SK-N-MC (cell line): ENCODE measurements at regions not wholly inside any gene's neighbourhood (a gene's known extent, or its start where the extent isn't known, plus 50 kb on each side); places are given as distances from the start of the nearest gene placed in this dataset.

Source experiments
- DNase-seq: peaks from one replicate; pipeline ENCODE4 v3.0.0-alpha.2; 2011; ENCODE audit warnings: low read depth, low spot score
- H3K27ac ChIP-seq: fragments of 200-600 bp; sonication (generic); 2 replicates; pipeline ENCODE4 v1.5.1; 2016; ENCODE audit warnings: mixed run types
- H3K36me3 ChIP-seq: fragments of 200-600 bp; sonication (generic); 2 replicates; pipeline ENCODE4 v1.6.1; 2017; ENCODE audit warnings: antibody characterized with exemption, low read length, mixed read lengths; ENCODE audit not compliant: insufficient read depth
- H3K4me3 ChIP-seq: fragments of 200-600 bp; sonication (generic); 2 replicates; pipeline ENCODE4 v1.5.1; 2016
- H3K9ac ChIP-seq: fragments of 200-600 bp; sonication (generic); 2 replicates; pipeline ENCODE4 v1.8.0; 2017; ENCODE audit warnings: mixed run types, mixed read lengths; ENCODE audit not compliant: insufficient read length
- H3K9me3 ChIP-seq: fragments of 200-600 bp; sonication (generic); 2 replicates; pipeline ENCODE4 v1.6.1; 2017; ENCODE audit warnings: low read depth, mild to moderate bottlenecking, antibody characterized with exemption, low read length, moderate library complexity, mixed read lengths
- EZH2 ChIP-seq: fragments of 200-600 bp; sonication (generic); IDR thresholded peaks from one replicate; pipeline ENCODE4 v1.6.1; 2017; ENCODE audit warnings: antibody characterized with exemption
- FOXP2 ChIP-seq: optimal IDR thresholded peaks from 2 replicates; pipeline ENCODE3; 2011; ENCODE audit warnings: mild to moderate bottlenecking, moderate library complexity; ENCODE audit not compliant: insufficient read depth; ENCODE audit errors: extremely low read length, control extremely low read depth
- POLR2AphosphoS5 ChIP-seq: IDR thresholded peaks from 2 replicates; pipeline ENCODE4 v1.6.1; 2012; ENCODE audit warnings: mild to moderate bottlenecking, low read depth, low read length, borderline replicate concordance

- no peaks in the 10 kb centered on the region for H3K36me3 ChIP-seq
- no peak overlapping the region for H3K9ac ChIP-seq
- H3K27ac ChIP-seq = no peak overlapping the region
- no peak for DNase-seq
- no peaks in the 10 kb centered on the region for H3K9me3 ChIP-seq
- no peak for TF ChIP-seq EZH2
- TF ChIP-seq FOXP2 = no peak
- TF ChIP-seq POLR2AphosphoS5 = no peak
- H3K4me3 ChIP-seq = no peak overlapping the region
Observed at GRCh38 chr6:44529146-44529905, 141.8 kb downstream of the CDC5L start.

- TF ChIP-seq POLR2AphosphoS5 (no peak), EZH2 (no peak), FOXP2 (no peak)
- no peaks in the 10 kb centered on the region for H3K36me3 ChIP-seq
- H3K9me3 ChIP-seq = no peaks in the 10 kb centered on the region
- H3K27ac ChIP-seq = no peak overlapping the region
- DNase-seq = no peak
- H3K9ac ChIP-seq = no peak overlapping the region
- H3K4me3 ChIP-seq = no peak overlapping the region
Observed at GRCh38 chr6:44530209-44530909, 142.9 kb downstream of the CDC5L start.

DNA sequence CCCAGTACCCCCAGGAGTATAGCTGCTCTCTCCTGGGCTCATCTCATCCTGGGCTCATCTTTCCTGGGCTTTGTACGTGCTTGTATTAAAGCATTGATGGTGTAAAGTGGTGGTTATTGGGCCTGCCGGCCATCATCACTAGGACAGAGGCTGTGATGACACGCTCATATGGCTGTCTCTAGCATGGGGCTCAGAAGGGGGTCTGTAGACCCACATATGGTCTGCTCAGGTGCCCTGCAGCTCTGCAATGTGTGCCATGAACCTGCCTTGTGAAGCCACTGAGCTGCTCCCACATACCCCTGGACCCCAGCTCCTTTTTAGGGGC is 143.4 kb downstream of the CDC5L start:
- Histone ChIP-seq H3K9me3 (no peaks in the 10 kb centered on the region), H3K9ac (no peak overlapping the region), H3K27ac (no peak overlapping the region), H3K4me3 (no peak overlapping the region), H3K36me3 (no peaks in the 10 kb centered on the region)
- TF ChIP-seq POLR2AphosphoS5 = no peak
- TF ChIP-seq FOXP2 = no peak
- DNase-seq = no peak

DNA sequence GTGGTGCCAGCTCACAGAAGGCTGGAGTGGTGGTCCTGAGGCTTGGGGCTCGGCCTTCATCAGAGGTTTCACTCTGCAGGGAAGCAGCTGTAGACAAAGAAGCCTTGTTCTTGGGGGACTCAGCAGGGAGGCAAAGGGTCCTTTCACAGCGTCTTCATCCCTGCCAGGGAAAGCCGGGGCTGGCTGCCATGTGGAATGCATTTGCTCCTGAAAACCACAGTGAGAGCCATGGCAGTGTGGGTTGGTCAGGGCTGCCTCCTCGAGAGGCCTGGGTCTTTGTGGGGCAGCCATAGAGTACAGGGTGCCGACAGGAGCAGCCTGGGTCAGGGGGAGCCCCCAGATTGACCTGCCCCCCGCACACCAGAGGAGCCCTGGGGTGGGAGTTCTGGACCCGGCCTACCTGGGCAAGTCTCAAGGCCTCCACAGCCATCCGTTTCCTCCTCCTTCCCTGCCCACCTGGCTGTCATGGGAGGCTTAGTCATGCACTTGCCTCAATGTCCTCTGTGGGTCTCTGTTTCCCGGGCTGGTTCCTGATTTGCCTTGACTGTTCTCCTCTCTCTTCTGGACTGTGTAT is 144.0 kb downstream of the CDC5L start:
- DNase-seq = no peak
- H3K9me3 ChIP-seq = no peaks in the 10 kb centered on the region
- H3K27ac ChIP-seq = no peak overlapping the region
- no peak overlapping the region for H3K4me3 ChIP-seq
- no peak for TF ChIP-seq POLR2AphosphoS5
- no peak for TF ChIP-seq FOXP2
- TF ChIP-seq EZH2 = no peak
- no peak overlapping the region for H3K9ac ChIP-seq
- no peaks in the 10 kb centered on the region for H3K36me3 ChIP-seq

DNA sequence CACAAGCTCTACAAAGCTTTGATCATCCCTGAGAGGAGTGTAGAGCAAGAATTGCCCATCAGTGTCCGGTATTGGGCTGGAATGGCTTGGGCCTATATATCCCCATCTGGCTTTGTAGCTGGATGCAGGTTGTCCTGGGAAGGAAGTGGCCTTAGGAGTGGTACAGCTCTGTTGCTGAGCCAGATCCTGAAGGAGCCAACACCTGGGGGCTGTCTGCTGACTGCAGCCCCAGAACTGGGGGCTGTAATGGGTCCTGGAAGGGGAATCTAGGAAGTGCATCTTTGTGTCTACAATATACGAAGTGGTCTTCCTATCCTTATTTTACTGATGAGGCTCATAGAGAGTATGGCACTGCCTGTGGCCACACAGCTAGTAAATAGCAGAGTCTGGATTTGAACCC is 145.9 kb downstream of the CDC5L start:
- Histone ChIP-seq H3K27ac (no peak overlapping the region), H3K36me3 (no peaks in the 10 kb centered on the region), H3K9me3 (no peaks in the 10 kb centered on the region), H3K9ac (no peak overlapping the region), H3K4me3 (no peak overlapping the region)
- TF ChIP-seq EZH2 (no peak), POLR2AphosphoS5 (no peak), FOXP2 (no peak)
- DNase-seq = no peak

DNA sequence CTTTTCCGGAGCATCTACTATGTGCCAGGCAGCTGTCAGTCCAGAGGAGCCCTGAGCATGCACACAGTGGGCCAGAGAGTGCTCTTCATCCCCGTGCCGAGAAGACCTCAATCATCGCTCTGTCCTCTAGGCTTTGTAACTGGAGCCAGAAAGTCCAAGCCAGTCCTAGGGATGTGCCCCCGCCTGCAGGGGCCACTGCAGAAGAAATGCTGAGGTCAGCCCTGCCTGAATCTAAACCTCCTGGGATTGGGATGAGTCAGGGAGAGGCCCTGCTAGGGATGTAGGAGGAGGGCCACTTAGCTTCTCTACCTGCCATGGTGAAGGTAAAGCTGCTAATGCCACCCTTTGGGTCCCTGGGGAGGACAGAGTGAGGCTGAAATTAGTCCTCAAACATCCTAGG is 146.8 kb downstream of the CDC5L start:
- Histone ChIP-seq H3K27ac (no peak overlapping the region), H3K9ac (no peak overlapping the region), H3K4me3 (no peak overlapping the region), H3K36me3 (no peaks in the 10 kb centered on the region), H3K9me3 (no peaks in the 10 kb centered on the region)
- DNase-seq = no peak
- TF ChIP-seq EZH2 (no peak), POLR2AphosphoS5 (no peak), FOXP2 (no peak)

GRCh38 chr6:44535446-44535845 is 147.9 kb downstream of the CDC5L start:
- Histone ChIP-seq H3K9ac (no peak overlapping the region), H3K36me3 (no peaks in the 10 kb centered on the region), H3K4me3 (no peak overlapping the region), H3K9me3 (no peaks in the 10 kb centered on the region), H3K27ac (no peak overlapping the region)
- TF ChIP-seq EZH2 = no peak
- no peak for TF ChIP-seq POLR2AphosphoS5
- no peak for TF ChIP-seq FOXP2
- no peak for DNase-seq

DNA sequence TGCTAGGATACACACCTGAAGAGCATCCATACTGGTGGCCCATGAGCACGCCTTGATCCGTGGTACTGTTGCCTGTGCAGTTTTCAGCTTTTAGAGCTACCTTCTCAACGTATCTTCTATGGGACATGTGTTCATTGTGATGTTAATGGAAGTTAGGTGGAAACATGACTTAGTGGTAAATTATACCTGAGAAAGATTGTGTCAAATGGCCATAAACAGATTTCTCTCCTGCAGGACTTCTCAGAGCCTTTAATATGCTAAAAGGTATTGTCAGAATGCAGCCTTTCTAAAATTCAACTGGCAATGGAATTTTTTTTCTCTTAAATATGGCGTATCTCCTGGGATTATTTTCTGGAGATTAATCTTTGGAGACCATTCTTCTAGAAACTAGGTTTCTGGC is 148.5 kb downstream of the CDC5L start:
- no peaks in the 10 kb centered on the region for H3K9me3 ChIP-seq
- DNase-seq = no peak
- no peak overlapping the region for H3K27ac ChIP-seq
- H3K9ac ChIP-seq = no peak overlapping the region
- H3K4me3 ChIP-seq = no peak overlapping the region
- H3K36me3 ChIP-seq = no peaks in the 10 kb centered on the region
- TF ChIP-seq POLR2AphosphoS5 = no peak
